ENCODE measurements at regions not wholly inside any gene's neighbourhood (a gene's known extent, or its start where the extent isn't known, plus 50 kb on each side); places are given as distances from the start of the nearest gene placed in this dataset.

DNA sequence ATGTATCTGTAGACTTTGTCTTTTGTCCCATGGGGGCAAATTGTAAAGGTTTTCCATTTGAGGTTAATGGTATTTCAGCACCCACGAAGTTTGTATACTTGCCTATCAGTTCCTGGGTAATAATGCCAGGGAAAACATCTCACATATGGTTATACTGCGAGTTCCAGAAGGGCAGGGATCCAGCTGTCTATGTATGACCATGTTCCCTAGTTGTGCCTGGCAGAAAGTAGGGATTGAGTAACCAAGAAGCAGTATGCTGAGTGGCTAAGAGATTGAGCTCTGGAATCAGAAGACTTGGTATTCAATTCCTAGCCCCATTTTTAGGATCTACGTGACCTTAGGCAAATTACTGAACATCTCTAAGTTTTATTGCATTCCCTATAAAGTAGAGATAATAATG lies 173.2 kb upstream of the PWP1 start:
- H3K27ac ChIP-seq (ENCODE audit: low read depth, low read length): no peak overlapping the region
- CTCF ChIA-PET (ENCODE audit: partially characterized antibody): interaction anchor here (1.1 to 1.4 kb wide), 3 partner anchors 16 to 93 kb away, joined by 3 to 4 read pairs (median 3); no protein-coding TSS in a partner anchor
- no peak for FAIRE-seq

More for the DNA sequence above, 173.2 kb upstream of the PWP1 start:
- Histone ChIP-seq H4K20me1 (replicated peaks in 1 of 2; ENCODE audit: control insufficient read depth in 1 of 2, insufficient read depth in 2 of 2, low read length in 2 of 2) (peaks cover 0 to 2% of the 10 kb centered on the region in 2 experiments), H3K4me3 (ENCODE audit: extremely low read depth in 1 of 4, insufficient read depth in 2 of 4, low read depth in 3 of 4, low read length in 4 of 4) (no peak overlapping the region), H3K4me1 (replicated peaks in 1 of 4; ENCODE audit: control insufficient read depth in 3 of 4, insufficient read depth in 4 of 4, low read length in 3 of 4) (peaks cover 0 to 5% (median 0%) of the 10 kb centered on the region in 4 experiments; a peak in 1 of 7 replicates), H3K36me3 (ENCODE audit: control insufficient read depth in 2 of 4, insufficient read depth in 4 of 4, low read length in 3 of 4) (no peaks in the 10 kb centered on the region), H3K14ac (ENCODE audit: insufficient read length) (no peak overlapping the region), H2BK5ac (ENCODE audit: low read depth, low read length) (no peak overlapping the region), H3K56ac (replicated peaks; ENCODE audit: insufficient read length, low read depth, low read length) (no peak overlapping the region), H3K18ac (ENCODE audit: extremely low read depth, low read length) (no peak overlapping the region), H4K5ac (ENCODE audit: insufficient read length, low read depth, low read length) (no peak overlapping the region), H3K79me2 (ENCODE audit: control insufficient read depth in 1 of 2, insufficient read depth in 2 of 2, low read length in 2 of 2) (no peaks in the 10 kb centered on the region), H2BK120ac (replicated peaks; ENCODE audit: low read depth, low read length) (no peak overlapping the region), H3K9me3 (ENCODE audit: insufficient read depth in 2 of 2, low read depth in 1 of 2, low read length in 1 of 2) (no peaks in the 10 kb centered on the region), H2BK12ac (ENCODE audit: low read depth, low read length) (no peak overlapping the region), H4K91ac (replicated peaks; ENCODE audit: insufficient read length, low read length) (no peak overlapping the region), H2BK20ac (ENCODE audit: low read length) (no peak overlapping the region), H3K23ac (ENCODE audit: insufficient read length) (no peak overlapping the region), H3K4me2 (ENCODE audit: insufficient read depth in 1 of 2, low read depth in 2 of 2, low read length in 2 of 2) (no peak overlapping the region), H2BK15ac (ENCODE audit: low read length) (no peak overlapping the region), H4K8ac (ENCODE audit: extremely low read depth, insufficient read depth, low read length) (no peak overlapping the region), H2AFZ (ENCODE audit: low read length) (no peak overlapping the region), H3K27me3 (replicated peaks in 1 of 4; ENCODE audit: control insufficient read depth in 3 of 4, extremely low read depth in 1 of 4, insufficient read depth in 3 of 4, low read length in 3 of 4) (peaks cover 0 to 2% (median 0%) of the 10 kb centered on the region in 4 experiments; a peak in 1 of 7 replicates), H3K9ac (replicated peaks in 1 of 4; ENCODE audit: extremely low read depth in 1 of 4, low read depth in 3 of 4, low read length in 3 of 4) (no peak overlapping the region), H3K79me1 (ENCODE audit: low read depth, low read length) (no peaks in the 10 kb centered on the region), H3K23me2 (ENCODE audit: low read depth, low read length) (no peaks in the 10 kb centered on the region; the same call in 1 of the 2 replicates), H2AK5ac (ENCODE audit: low read depth, low read length) (no peak overlapping the region), H3K4ac (replicated peaks; ENCODE audit: insufficient read length, low read depth, low read length) (no peak overlapping the region)
- TF ChIP-seq TAF7 (optimal IDR thresholded peaks at IDR 0.05; ENCODE audit: borderline replicate concordance, low read depth, low read length) (no peak), CREB1 (IDR thresholded peaks at IDR 0.05) (no peak), CBX8 (IDR thresholded peaks at IDR 0.05; ENCODE audit: borderline replicate concordance, low read depth, low read length) (no peak), SIX5 (IDR thresholded peaks at IDR 0.05; ENCODE audit: low read depth, low read length) (no peak), KDM5A (IDR thresholded peaks at IDR 0.05; ENCODE audit: low read length) (no peak), HDAC2 (IDR thresholded peaks at IDR 0.05; ENCODE audit: borderline replicate concordance in 1 of 2, low read depth in 2 of 2, low read length in 2 of 2) (no peak), SP2 (IDR thresholded peaks at IDR 0.05; ENCODE audit: low read length) (no peak), BACH1 (IDR thresholded peaks at IDR 0.05; ENCODE audit: low read length) (no peak), CHD1 (IDR thresholded peaks at IDR 0.05; ENCODE audit: low read depth, low read length) (no peak), KDM4A (IDR thresholded peaks at IDR 0.05; ENCODE audit: low read depth, low read length, severe bottlenecking) (no peak), YY1 (IDR thresholded peaks at IDR 0.05; ENCODE audit: low read depth, low read length) (no peak), POU5F1 (IDR thresholded peaks at IDR 0.05; ENCODE audit: low read depth, low read length) (no peak), POLR2A (IDR thresholded peaks at IDR 0.05; ENCODE audit: control extremely low read depth in 1 of 2, low read depth in 2 of 2, low read length in 2 of 2) (no peak)
- no peak for DNase-seq (ENCODE audit: low read depth in 1 of 2, low spot score in 2 of 2)
- WGBS, 2 experiments (ENCODE audit: extremely low coverage in 1 of 2, insufficient coverage in 1 of 2, insufficient read length in 1 of 2, insufficient replicate concordance in 2 of 2, low coverage in 1 of 2, low lambda C conversion rate in 2 of 2, missing lambda C conversion rate in 1 of 2): 54% methylated on average over 3 of the region's 3 CpGs; no CpG with 5 or more reads in 1 of the 2 experiments
- POLR2A ChIA-PET (ENCODE audit: partially characterized antibody): no interaction called here

Data from H1 (cell line).